GM12891 (cell line): ENCODE measurements at regions not wholly inside any gene's neighbourhood (a gene's known extent, or its start where the extent isn't known, plus 50 kb on each side); places are given as distances from the start of the nearest gene placed in this dataset.

Experiments
- PAX5 ChIP-seq: IDR thresholded peaks from 2 replicates; pipeline ENCODE4 v1.6.1; 2011; ENCODE audit warnings: low read length, moderate library complexity, mild to moderate bottlenecking; ENCODE audit not compliant: insufficient read depth, severe bottlenecking
- POLR2A ChIP-seq: IDR thresholded peaks from 2 replicates; pipeline ENCODE4 v1.6.1; 2011; ENCODE audit warnings: low read depth, low read length, control low read depth
- POLR2AphosphoS5 ChIP-seq: IDR thresholded peaks from 2 replicates; pipeline ENCODE4 v1.6.1; 2011; ENCODE audit warnings: low read depth, low read length, control low read depth
- SPI1 ChIP-seq: IDR thresholded peaks from 2 replicates; pipeline ENCODE4 v1.6.1; 2011; ENCODE audit warnings: low read depth, low read length, control low read depth
- TAF1 ChIP-seq: IDR thresholded peaks from 2 replicates; pipeline ENCODE4 v1.6.1; 2011; ENCODE audit warnings: low read depth, low read length, control low read depth

DNA sequence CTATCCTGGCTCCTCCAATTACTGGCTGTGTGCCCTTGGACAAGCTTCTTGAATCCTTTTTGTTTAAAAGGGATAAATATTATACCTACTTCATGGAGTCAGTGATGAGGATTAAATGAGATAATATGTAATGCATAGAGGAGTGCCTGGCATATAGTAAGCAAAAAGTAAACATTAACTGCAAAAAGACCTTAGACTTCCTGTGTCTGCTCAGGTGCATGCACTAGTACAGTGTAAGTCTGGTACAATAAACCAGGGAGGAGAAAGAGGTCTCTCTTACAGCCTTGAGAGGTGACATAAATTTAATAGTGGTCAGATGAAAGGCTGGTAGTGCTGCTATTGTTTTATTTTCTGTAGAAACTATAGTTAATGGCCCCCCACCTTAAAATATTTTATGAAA lies 305.2 kb upstream of the MIS18BP1 start:
- no peak for TF ChIP-seq POLR2A
- TF ChIP-seq SPI1: no peak
- no peak for TF ChIP-seq TAF1
- TF ChIP-seq POLR2AphosphoS5: no peak
- TF ChIP-seq PAX5: no peak
